NCI-H446 (cell line): ENCODE measurements at regions not wholly inside any gene's neighbourhood (a gene's known extent, or its start where the extent isn't known, plus 50 kb on each side); places are given as distances from the start of the nearest gene placed in this dataset.
"Not testable (repeated sequence)": the region's sequence is repeated elsewhere in the genome, so short reads cannot be mapped to it uniquely, and the experiment has no call there.

ENCODE experiments used
- DNase-seq, 2 experiments: peaks; one replicate each; lab custom pipeline; 2025; lab: John Stamatoyannopoulos, UW

DNA sequence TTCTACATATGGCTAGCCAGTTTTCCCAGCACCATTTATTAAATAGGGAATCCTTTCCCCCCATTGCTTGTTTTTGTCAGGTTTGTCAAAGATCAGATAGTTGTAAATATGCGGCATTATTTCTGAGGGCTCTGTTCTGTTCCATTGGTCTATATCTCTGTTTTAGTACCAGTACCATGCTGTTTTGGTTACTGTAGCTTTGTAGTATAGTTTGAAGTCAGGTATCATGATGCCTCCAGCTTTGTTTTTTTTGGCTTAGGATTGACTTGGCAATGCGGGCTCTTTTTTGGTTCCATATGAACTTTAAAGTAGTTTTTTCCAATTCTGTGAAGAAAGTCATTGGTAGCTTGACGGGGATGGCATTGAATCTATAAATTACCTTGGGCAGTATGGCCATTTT lies 60.0 kb upstream of the GPC3 start:
- not testable (repeated sequence) for DNase-seq

DNA sequence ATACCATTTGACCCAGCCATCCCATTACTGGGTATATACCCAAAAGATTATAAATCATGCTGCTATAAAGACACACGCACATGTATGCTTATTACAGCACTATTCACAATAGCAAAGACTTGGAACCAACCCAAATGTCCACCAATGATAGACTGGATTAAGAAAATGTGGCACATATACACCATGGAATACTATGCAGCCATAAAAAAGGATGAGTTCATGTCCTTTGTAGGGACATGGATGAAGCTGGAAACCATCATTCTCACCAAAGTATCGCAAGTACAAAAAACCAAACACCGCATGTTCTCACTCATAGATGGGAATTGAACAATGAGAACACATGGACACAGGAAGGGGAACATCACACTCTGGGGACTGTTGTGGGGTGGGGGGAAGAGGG lies 81.7 kb upstream of the GPC3 start:
- not testable (repeated sequence) for DNase-seq

DNA sequence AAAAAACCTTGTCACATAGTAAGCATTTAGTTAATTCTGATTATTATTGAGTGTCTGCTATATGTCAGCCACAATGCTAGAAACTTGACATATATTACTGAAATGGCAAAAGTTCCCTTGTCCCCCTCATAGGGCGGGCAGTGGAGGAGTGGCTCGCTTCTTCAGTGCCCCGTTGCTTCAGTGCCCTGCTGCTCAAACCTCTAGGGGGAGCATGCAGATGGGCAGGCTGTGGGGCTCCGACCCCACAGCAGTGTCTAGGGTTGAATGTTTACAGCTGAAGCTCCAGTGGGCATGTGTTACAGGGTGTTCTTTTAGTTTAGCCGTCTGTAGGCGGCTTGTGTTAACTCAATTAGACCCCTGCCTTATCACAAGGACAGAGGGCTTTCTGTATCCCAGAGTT lies 86.5 kb upstream of the GPC3 start:
- DNase-seq: not testable (repeated sequence)

DNA sequence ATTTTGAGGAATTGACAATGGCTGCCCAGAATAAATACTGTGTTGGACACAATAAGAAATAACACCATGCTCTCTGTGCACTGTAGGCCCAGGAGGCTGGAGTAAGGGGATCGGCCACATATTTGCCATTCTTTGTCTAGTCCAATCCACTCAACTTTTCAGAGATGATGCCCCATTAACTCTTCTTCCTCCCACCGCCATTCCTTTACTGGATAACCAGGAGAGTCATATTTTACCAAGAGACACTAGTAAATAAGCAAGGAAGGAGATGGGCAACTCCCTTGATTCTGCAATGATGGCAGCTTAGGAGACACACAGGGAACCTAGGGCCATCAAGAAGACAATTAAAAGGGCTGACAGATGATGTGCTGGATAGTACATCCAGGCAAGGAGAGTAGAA lies 87.9 kb upstream of the GPC3 start:
- DNase-seq: no peak

DNA sequence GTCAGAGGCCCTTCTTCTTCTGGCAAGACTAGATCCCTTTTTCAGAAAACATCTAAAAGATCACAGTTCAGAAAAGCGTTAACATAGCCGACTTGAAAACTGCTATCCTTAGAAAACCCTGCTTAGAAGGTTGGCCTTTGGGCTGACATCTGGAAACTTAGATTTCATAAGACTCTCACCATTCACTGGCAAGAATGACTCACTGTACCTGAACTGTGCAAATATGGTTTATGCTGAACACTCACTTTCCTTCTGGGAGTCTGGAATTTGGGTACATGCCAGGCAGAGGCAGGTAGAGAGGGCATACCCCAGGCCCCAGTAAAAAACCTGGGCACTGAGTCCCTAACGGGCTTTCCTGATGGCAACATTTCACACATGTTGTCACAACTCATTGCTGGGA lies 88.8 kb upstream of the GPC3 start:
- no peak for DNase-seq

DNA sequence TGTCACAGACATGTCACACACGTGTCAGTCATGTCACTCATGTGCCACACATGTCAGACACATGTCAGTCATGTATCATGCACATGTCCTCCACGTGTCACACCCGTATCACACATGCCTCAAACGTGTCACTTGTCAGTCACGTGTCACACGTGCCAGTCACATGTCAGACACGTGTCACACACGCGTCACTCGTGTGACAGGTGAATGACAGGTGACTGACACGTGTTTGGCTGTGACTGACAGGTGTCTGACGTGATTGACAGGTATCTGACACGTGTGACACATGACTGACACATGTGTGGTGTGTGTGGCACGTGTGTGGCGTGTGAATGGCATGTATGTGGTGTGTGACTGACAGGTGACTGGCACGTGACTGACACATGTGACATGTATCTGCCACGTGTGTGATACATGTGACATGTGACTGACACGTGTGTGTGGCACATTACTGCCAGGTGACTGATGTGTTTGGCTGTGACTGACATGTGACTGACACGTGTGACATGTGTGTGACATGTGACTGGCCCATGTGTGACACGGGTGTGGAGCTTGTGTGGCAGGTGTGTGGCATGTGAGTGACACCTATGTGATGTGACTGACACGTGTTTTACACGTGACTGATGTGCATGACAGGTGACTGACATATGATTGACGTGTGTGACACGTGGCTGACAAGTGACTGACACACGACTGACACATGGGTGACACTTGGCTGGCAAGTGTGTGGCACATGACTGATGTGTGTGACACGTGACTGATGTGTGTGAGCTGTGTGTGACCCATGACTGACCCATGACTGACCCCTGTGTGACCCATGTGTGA lies 90.7 kb upstream of the GPC3 start:
- DNase-seq: no peak

DNA sequence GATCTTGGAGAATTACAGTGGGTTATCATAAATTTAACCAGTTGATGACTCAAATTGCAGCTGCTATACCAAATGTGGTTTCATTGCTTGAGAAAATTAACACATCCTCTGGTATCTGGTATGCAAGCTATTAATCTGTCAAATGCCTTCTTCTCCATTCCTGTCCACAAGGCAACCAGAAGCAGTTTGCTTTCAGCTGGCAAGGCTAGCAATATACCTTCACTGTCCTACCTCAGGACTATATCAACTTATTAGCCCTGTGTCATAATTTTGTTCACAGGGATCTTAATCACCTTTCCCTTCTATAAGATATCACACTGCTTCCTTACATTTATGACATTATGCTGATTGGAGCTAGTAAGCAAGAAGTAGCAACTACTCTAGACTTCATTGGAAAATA lies 110.0 kb upstream of the GPC3 start:
- DNase-seq: no peak

DNA sequence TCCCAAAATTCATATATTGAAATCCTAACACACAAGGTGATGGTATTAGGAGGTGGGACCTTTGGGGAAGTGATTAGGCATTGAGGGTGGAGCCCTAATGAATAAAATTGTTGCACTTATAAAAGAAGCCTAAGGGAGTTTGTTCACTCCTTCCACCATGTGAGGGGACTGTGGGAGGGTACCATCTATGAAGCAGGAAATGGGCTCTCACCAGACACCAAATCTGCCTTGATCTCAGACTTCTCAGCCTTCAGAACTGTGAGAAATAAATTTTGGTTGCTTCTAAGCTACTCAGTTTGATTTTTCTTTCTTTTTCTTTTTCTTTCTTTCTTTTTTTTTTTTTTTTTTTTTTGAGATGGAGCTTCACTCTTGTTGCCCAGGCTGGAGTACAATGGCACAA lies 116.2 kb upstream of the GPC3 start:
- no peak for DNase-seq

DNA sequence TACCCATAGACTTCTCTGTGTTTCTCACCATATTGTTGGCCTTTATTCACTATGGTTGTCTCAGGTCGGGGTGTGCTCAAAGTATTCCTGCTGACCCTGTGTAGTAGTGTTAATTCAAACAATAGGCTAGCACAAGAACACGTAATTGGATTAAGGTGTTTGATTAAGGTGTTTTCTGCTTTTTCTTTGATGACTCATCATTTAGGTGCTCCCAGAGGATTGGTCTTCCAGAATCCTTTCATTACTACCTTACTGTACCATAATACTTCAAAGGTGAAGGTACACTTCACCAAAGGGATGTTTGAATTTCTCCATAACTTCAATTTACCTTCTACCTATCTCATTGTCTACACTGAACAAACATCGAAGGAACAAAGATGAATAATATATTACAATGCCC lies 121.7 kb upstream of the CCDC160 start:
- DNase-seq: no peak

DNA sequence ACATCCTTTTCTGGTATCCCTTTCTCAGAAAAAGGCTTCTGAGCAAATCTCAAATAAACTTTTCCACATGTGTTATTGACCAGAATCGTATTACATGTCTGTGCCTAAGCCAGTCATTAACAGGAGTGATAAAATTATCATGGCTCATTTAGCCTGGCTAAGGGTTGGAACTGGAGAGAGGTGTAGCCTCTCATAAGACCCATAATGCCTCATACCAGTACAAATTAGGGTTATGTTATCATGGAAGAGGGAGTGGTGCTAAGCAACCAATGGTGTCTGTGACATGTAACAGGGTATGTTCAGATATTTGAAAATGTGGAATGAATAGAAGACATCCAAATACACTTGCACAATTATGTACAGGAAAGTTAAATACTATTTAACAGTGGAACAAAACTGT lies 99.6 kb upstream of the CCDC160 start:
- peak in 1 of 2 experiments; percentile 0 for DNase-seq

DNA sequence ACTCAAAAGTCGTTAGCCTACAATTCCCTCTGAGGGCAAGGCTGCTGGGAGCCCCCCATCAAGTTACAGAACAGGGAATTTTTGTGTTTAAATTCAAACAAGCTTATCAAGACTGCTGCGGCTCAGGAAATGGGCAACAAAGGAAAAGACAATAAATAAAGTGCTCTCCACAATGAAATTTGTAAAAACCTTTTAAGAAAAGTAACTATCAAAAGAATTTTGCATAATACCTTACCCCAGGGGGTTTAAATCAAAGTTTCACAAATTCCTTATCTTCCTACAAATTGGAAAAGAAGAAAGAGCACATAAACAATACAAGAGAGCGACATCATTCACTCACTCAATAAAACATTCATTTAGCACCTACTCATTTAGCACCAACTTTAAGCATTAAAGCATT lies 97.9 kb upstream of the CCDC160 start:
- DNase-seq: no peak

DNA sequence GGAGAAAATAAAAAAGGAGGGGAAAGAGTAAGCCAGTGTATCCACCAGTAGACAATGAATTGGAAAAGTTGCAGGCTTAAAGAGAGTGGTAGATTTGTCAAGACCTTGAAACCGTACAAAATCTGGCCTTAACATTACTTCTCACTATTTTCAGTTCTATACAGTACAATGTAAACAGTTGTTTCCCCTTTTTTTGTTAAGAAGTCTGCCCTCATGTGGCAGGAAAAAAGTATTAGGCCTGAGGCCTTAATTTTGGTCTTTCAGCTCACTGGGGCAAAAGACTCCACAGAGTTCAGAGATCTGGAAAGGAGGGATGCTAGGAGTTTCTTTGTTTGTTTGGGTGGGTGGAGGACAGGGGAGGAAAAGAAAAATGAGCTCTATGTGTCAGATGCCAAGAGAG lies 92.8 kb upstream of the CCDC160 start:
- peak in 1 of 2 experiments; percentile 7 for DNase-seq

DNA sequence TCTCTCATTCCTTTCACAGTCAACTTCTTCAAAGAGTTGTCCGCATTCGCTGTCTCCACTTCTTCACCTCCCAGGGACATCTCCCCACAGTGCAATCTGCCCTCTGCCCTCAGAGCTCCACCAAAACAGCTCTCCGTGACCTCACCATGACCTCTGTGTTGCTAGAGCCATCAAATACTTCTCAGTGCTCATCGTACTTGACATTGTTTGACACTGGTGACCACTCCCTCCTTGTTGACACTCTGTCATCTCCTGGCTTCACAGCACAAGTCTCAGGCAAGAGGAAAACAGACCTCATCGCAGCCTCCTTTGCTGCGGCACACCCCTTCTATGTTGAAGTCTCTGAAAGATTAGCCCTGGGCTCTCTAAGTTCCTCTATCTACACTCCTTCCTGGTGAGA lies 90.5 kb upstream of the CCDC160 start:
- DNase-seq: no peak

DNA sequence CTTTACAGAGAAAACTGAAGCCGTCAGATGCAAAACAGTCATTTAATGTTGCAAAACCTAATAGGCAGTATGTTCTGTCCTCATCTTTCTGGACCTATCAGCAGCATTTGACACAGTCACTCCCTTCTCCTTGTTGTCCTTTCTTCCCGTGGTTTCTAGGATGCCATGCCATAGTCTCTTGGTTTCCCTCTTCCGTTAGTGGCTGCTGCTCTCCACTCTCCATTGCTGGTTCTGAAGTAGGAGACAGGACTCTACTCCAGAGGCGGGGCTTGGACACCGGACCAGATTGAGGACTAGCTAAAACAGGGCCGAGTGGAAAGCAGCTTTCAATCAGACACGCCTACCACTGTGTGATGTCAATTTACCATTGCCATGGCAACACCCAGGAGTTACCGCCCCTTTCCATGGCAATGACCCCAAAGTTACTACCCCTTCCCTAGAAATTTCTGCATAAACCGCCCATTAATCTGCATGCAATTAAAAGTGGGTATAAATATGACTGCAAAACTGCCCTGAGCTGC lies 88.8 kb upstream of the CCDC160 start:
- no peak for DNase-seq

DNA sequence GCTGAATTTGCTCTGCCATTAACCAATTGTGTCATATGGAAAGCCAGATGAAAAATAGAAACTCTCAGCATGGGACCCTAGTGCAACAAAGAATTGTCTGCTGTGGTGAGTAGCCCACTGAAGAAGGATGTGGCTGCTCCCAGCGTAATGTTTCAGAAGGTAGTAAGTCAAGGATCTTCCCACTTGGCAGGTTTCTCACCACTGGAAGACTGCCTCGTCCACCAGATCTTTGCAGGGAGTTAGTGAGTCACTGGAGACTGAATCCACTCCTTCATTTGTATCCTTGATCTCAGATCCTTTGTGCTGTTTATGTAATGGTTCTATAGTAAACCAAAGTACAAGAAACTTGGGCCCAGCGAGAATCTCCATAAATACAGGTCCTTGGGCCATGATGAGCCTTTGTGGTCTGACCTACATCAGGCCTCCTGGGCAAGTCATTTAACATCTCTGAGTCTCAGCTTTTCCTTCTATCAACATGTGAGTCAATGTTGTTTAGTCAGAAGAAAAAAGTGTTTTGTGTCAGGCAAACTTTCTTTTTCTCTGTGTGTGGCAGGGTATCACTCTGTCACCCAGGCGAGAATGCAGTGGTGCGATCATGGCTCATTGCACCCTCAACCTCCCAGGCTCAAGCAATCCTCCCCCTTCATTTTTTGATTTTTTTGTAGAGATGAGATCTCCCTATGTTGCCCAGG lies 78.0 kb upstream of the CCDC160 start:
- no peak for DNase-seq

DNA sequence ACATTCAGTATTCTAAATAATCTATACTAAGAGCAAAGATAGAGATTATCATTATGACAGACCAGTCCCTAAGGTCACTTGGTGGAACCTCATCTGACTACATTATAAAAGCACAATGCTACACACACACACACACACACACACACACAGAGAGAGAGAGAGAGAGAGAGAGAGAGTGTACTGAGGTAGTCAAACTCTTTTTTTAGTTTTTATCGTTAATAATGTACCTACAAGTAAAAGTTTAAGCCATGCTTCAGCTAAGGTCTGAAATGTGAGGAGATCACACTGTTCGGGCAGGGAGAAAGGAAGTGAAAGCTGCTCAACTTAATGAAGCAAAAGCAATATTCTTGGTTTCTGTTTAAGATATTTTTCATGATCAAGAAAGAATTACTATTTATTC lies 75.8 kb upstream of the CCDC160 start:
- no peak for DNase-seq

DNA sequence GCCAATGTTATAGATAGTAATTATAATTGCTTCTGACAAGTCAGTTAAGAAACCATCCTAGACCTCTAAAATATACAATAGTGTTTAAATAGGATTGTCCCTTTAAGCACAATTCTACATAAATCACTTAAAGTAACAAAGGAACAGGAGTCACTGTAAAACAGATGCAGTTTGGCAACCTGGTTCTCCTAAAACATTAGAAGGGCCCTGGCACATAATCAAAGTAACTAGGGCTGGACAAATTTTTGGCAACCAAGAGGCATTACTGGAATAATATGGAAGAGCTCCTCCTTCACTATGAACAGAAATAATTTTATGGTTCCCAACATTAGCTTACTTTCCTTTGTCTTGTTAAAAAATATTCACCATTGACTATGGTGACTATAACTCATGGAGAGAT lies 75.0 kb upstream of the CCDC160 start:
- peak in 1 of 2 experiments; percentile 43 for DNase-seq

DNA sequence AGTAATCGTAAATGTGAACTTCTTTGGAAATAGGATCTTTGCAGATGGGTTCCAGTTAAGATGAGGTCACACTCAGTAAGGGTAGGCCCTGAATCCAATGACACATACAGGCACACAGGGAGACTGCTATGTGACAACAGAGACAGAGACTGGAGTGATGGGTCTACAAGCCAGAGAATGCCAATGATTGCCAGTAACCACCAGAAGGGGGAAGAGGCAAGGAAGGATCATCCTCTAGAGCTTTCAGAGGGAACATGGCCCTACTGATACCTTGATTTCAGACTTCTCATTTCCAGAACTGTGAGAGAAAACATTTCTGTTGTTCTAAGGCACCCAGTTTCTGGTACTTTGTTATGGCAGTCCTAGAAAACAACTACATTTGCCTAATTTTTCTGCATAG lies 73.1 kb upstream of the CCDC160 start:
- no peak for DNase-seq

DNA sequence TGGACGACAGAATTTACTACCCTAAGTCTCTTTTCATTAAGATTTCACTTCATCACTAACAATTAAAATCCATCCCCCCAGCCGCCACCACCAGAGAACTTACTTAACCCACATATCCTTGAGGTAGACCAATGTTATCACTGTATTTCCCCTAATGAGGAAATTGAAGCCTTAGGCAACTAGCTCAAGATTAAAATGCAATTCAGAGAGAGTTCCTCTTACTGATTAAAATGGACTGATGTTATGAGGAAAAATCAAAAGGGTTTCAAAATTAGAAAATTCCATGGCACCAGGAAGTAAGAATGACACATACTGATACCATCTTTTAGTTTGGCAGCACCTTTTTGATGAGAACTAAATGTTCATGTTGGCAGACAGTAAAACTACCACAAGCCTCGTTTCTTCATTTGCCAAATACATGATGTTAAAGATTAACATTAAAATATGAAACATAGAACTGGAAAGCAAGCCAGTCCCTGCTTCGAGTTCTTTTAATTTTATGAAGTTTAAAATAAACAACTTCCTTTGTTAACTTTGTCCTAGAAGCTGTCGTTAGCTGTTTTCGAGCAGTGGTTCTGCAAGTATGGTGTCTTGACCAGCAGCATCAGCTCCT lies 69.3 kb upstream of the CCDC160 start:
- no peak for DNase-seq

DNA sequence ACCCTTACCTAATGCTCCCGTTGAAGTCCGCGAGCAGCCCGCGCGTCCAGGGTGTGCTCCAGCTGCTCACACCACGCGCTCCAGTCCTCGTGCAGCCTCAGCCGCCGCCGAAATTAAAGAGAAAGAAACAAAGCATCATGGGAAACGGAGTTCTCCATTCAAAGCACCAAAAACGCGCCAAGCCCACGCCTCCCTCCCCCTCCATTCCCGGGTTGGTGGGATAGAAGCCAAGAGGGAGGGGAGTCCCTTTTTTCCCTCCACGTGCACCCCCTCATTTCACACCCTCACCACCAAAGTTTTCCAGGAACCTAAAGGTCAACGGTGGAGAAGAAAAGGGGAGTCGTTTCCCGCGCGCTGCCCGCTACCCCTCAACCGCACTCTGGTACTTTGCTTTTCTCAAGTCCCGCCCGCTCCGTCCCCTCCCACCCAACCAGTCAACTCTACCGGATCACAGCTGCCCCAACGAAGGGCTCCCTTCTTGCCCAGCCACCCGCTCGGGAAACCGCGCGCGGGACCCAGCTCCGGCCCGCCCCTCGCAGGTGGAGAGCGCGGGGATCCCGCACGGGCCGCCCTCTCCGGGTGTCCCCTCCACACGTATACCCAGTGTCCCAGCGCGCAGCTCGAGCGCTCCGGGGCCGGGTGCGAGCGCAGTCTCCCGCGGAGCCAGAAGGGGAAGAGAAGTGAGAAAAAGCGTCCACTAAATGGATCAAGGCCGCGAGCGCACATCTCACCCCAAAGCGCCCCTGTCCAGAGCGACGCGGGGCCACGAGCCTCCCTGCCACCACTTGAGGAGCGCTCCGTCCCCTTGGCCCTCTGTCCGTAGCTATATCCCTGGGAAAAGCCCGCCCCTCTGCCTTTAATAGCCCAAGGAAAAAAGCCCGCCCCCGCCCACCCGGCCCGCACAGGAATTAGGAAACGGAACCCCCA lies 65.1 kb upstream of the CCDC160 start:
- peak; percentile 41 to 74 for DNase-seq

DNA sequence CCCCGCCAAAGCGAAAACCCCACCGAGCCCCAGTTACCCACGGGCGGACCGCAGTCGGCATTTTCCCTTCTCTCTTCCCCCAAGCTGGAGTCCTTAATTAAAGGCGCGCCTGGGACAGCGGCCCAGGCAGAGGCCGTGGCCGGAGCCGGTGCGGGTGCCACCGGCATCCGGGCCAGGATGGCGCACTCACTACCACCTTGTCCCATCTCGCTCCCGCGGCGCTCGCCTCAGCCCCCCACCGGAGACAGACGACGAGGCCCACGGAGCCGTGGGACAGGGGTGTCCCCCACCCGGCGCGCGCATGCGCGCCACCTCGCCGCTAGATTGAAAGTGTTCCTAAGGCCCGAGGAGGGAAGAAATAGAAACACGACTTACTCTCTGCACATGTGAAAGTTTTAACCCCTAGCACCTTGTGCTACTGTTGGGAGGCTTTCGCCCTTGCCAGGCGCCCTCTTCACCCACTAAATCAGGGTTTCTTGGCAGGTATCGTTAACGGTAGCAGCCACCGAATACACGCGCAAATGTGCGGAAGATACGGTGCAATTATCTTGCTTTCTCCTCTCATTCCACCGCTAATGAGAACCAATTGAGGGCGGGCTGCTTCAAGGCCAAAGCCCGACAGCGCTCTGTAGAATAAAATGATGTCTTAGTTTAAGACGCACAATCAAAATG lies 64.3 kb upstream of the CCDC160 start:
- peak in 1 of 2 experiments; percentile 27 for DNase-seq
